Glutamatergic neuron (in vitro differentiated cells): ENCODE measurements at regions not wholly inside any gene's neighbourhood (a gene's known extent, or its start where the extent isn't known, plus 50 kb on each side); places are given as distances from the start of the nearest gene placed in this dataset.

Source experiments
- DNase-seq: peaks from one replicate; pipeline ENCODE4 v3.0.0; 2022
- H3K27ac Mint-ChIP-seq: one replicate; pipeline ENCODE4 v1.8.0; 2020; ENCODE audit warnings: mild to moderate bottlenecking, mixed read lengths, inconsistent platforms; ENCODE audit not compliant: unreplicated experiment
- H3K27me3 Mint-ChIP-seq: one replicate; pipeline ENCODE4 v1.8.0; 2020; ENCODE audit warnings: mild to moderate bottlenecking, moderate library complexity, mixed read lengths, inconsistent platforms; ENCODE audit not compliant: unreplicated experiment
- H3K36me3 Mint-ChIP-seq: one replicate; pipeline ENCODE4 v1.8.0; 2020; ENCODE audit warnings: mild to moderate bottlenecking, mixed read lengths, inconsistent platforms; ENCODE audit not compliant: unreplicated experiment
- H3K4me1 Mint-ChIP-seq: one replicate; pipeline ENCODE4 v1.8.0; 2020; ENCODE audit warnings: mild to moderate bottlenecking, low read depth, mixed read lengths, inconsistent platforms; ENCODE audit not compliant: unreplicated experiment
- H3K4me3 Mint-ChIP-seq: one replicate; pipeline ENCODE4 v1.8.0; 2020; ENCODE audit warnings: mild to moderate bottlenecking, mixed read lengths, inconsistent platforms; ENCODE audit not compliant: unreplicated experiment
- H3K9me3 Mint-ChIP-seq: one replicate; pipeline ENCODE4 v1.8.0; 2020; ENCODE audit warnings: mild to moderate bottlenecking, moderate library complexity, mixed read lengths, inconsistent platforms; ENCODE audit not compliant: unreplicated experiment
- TF ChIP-seq, protein P1 (sequence below): fragments of 200-600 bp; sonication (generic); IDR thresholded peaks from one replicate; pipeline ENCODE4 v1.5.0; 2021; ENCODE audit not compliant: partially characterized antibody, unreplicated experiment

DNA sequence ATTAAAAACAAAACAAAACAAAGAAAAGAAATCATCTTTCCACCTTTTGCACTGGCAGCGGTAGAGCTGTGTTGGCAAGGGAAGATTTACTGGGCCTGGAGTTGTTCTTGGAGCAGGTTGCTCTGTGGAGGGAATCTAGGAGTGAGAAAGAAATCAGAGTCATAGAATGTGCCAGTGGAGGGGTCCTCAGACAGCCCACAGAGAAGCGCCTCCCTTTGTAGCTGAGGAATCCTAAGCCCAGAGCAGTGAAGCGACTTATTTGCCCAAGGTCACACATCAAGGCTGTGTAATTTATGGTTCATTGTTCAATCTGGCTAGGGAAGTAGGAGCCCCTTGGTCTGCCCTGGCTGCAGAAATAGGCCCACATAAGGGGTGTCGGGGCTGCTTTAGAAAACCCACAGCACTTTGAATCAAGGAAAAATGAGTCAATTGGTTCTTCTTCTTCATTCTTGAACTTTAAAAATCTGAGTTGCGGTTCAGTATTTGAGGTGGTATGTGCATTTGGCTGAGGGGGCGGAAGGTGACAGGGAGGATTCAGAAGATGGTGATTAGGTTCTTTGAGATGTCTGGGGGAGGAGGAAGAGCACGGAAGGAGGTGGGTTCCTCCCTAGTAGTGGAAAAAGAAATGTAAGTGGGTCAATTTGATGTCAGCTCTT, 253.7 kb downstream of the PTEN start:
- no peak for DNase-seq
- Mint-ChIP-seq H3K27me3 (no peaks in the 10 kb centered on the region), H3K9me3 (peaks cover 1% of the 10 kb centered on the region), H3K36me3 (no peaks in the 10 kb centered on the region), H3K4me1 (no peaks in the 10 kb centered on the region), H3K27ac (no peak overlapping the region), H3K4me3 (no peak overlapping the region)
- TF ChIP-seq, protein P1, sequence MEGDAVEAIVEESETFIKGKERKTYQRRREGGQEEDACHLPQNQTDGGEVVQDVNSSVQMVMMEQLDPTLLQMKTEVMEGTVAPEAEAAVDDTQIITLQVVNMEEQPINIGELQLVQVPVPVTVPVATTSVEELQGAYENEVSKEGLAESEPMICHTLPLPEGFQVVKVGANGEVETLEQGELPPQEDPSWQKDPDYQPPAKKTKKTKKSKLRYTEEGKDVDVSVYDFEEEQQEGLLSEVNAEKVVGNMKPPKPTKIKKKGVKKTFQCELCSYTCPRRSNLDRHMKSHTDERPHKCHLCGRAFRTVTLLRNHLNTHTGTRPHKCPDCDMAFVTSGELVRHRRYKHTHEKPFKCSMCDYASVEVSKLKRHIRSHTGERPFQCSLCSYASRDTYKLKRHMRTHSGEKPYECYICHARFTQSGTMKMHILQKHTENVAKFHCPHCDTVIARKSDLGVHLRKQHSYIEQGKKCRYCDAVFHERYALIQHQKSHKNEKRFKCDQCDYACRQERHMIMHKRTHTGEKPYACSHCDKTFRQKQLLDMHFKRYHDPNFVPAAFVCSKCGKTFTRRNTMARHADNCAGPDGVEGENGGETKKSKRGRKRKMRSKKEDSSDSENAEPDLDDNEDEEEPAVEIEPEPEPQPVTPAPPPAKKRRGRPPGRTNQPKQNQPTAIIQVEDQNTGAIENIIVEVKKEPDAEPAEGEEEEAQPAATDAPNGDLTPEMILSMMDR = no peak

GRCh38 chr10:88117869-88118632, 254.6 kb downstream of the PTEN start:
- TF ChIP-seq, protein P1 = no peak
- no peaks in the 10 kb centered on the region for H3K36me3 Mint-ChIP-seq
- H3K27me3 Mint-ChIP-seq = no peaks in the 10 kb centered on the region
- no peak overlapping the region for H3K27ac Mint-ChIP-seq
- no peak overlapping the region for H3K4me3 Mint-ChIP-seq
- no peaks in the 10 kb centered on the region for H3K4me1 Mint-ChIP-seq
- no peak for DNase-seq
- no peaks in the 10 kb centered on the region for H3K9me3 Mint-ChIP-seq

DNA sequence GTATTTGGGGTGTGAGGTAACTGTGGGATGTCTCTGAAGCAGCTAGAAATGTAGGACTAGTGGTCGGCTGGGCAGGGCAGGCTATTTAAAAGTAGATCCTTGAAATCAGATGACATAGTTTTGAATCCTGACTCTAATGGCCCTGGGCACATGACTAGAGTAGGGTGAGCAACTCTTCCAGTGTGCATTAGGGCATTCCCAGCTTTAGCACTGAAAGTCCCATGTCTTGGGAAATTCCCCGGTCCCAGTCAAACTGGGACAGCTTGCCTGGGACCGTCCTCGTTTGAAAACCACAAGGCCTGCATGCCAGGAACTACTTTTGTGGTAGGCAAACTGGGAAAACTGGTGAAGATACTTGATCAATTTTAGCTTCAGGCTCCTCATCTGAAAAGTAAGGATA, 255.3 kb downstream of the PTEN start:
- H3K27me3 Mint-ChIP-seq = no peaks in the 10 kb centered on the region
- TF ChIP-seq, protein P1 = no peak
- no peaks in the 10 kb centered on the region for H3K9me3 Mint-ChIP-seq
- H3K36me3 Mint-ChIP-seq = no peaks in the 10 kb centered on the region
- no peak overlapping the region for H3K27ac Mint-ChIP-seq
- no peak for DNase-seq
- no peak overlapping the region for H3K4me3 Mint-ChIP-seq
- H3K4me1 Mint-ChIP-seq = no peaks in the 10 kb centered on the region

- no peak overlapping the region for H3K4me3 Mint-ChIP-seq
- DNase-seq = no peak
- H3K27ac Mint-ChIP-seq = no peak overlapping the region
Observed at GRCh38 chr10:88119160-88119559, 255.7 kb downstream of the PTEN start.

More at GRCh38 chr10:88119160-88119559, 255.7 kb downstream of the PTEN start:
- H3K9me3 Mint-ChIP-seq = no peaks in the 10 kb centered on the region
- TF ChIP-seq, protein P1 = no peak
- H3K36me3 Mint-ChIP-seq = no peaks in the 10 kb centered on the region
- H3K4me1 Mint-ChIP-seq = no peaks in the 10 kb centered on the region
- H3K27me3 Mint-ChIP-seq = no peaks in the 10 kb centered on the region
